ENCODE measurements at regions not wholly inside any gene's neighbourhood (a gene's known extent, or its start where the extent isn't known, plus 50 kb on each side); places are given as distances from the start of the nearest gene placed in this dataset.

DNA sequence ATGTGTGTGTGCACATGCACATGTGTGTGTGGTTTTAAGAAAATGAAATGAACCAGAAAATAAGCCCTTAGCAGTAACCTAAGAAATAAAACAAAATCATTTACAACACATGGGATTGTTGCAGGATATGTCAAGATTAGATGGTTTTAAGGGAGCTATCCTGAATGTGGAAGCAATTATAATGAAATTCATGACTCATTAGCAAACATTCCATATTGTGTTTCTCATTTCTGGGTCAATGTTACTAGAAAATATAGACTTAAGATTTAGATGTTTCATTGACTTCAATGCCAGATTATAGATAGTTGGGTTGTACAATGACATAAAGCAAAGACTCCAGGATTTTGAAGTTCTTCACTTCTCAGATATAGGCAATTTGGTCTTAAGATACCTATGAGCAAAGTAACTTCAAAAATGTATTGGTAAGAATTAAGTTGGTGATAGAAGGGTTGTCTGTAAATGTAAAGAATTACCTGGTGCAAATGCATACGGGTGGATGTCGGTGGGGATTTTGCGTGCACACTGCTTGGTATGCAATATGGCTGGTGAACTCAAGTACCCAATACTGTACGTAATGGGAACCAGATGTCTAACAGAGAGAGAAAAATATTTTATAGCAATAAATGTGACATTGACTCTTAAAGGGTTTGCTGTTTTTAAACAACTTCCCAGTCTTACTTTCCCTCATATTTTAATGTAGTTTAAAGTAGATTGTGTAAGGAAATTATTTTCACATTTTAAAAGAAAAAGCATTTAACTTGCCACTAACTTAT lies 53.9 kb upstream of the NR2F2 start:
- BruUV-seq (replicated peaks): no TSS peak
- intact Hi-C loops (cut with micrococcal nuclease; ENCODE audit: unreplicated experiment) (no loop called here), in situ Hi-C loops (cut with HindIII; ENCODE audit: extremely low pct_ligation_motif_present, low pct_unique_long_range_greater_than_20kb) (no loop called here)
- no peak overlapping the region for H3K4me3 ChIP-seq (replicated peaks in 1 of 3; ENCODE audit: insufficient read depth in 1 of 3, low read depth in 2 of 3, low read length in 3 of 3)
- POLR2A ChIA-PET: no interaction called here
- no peak overlapping the region for H3K27ac ChIP-seq (ENCODE audit: extremely low read length, insufficient read depth, low read length)
- peaks cover 2% of the 10 kb centered on the region for H3K4me1 ChIP-seq (ENCODE audit: insufficient read depth, low read length)
- ATAC-seq: no peak
- H3K27me3 ChIP-seq (ENCODE audit: control insufficient read depth in 1 of 2, insufficient read depth in 2 of 2, low read length in 2 of 2): no peaks in the 10 kb centered on the region
- TF ChIP-seq NFE2L1 (CRISPR knock-in tag; IDR thresholded peaks at IDR 0.05; ENCODE audit: borderline replicate concordance): no peak
- 96% methylated on average over 4 of the region's 4 CpGs for whole genome bisulfite sequencing (ENCODE audit: low lambda C conversion rate)
- no peaks in the 10 kb centered on the region for H3K36me3 ChIP-seq (replicated peaks in 1 of 2; ENCODE audit: control insufficient read depth in 1 of 2, insufficient read depth in 2 of 2, low read length in 2 of 2)
- FAIRE-seq: no peak
- H3K79me2 ChIP-seq (ENCODE audit: insufficient read depth, low read length): no peaks in the 10 kb centered on the region
- H4K20me1 ChIP-seq (ENCODE audit: insufficient read depth, low read length): no peaks in the 10 kb centered on the region
- H3K4me2 ChIP-seq (ENCODE audit: low read depth, low read length): no peak overlapping the region
- H3K9me3 ChIP-seq (ENCODE audit: low read length): no peaks in the 10 kb centered on the region
- H3K9ac ChIP-seq (ENCODE audit: insufficient read depth, low read depth, low read length): no peak overlapping the region
- DNase-seq (ENCODE audit: low spot score): no peak
- CTCF ChIA-PET (ENCODE audit: low intra/inter-chr PET ratio, low total read pairs): no interaction called here
- no peak overlapping the region for H2AFZ ChIP-seq (ENCODE audit: low read length)

Small RNA genes in the stretch of these regions (small RNA-seq; reads per million reads assigned to genes)
- gene AC012409.4 (ENCODE audit: insufficient read depth in 2 of 3, insufficient read length in 3 of 3, low read depth in 2 of 3, low replicate concordance in 1 of 3): 0 reads per million in 3 experiments
- gene RNU2-3P (ENCODE audit: insufficient read depth in 2 of 3, insufficient read length in 3 of 3, low read depth in 2 of 3, low replicate concordance in 1 of 3): 0.65 to 11.6 (median 0.92) reads per million in 3 experiments
